SU-DHL-6 (cell line): ENCODE measurements at regions not wholly inside any gene's neighbourhood (a gene's known extent, or its start where the extent isn't known, plus 50 kb on each side); places are given as distances from the start of the nearest gene placed in this dataset.

Experiments
- EZH2phosphoT487 ChIP-seq: fragments of 200-600 bp; sonication (generic), shearing (Covaris generic); conservative IDR thresholded peaks from 2 replicates; pipeline ENCODE4 v1.6.1; 2018; ENCODE audit warnings: mild to moderate bottlenecking, antibody characterized with exemption, low read length, moderate library complexity, mixed read lengths
- TF ChIP-seq, protein P1 (sequence below): fragments of 200-600 bp; sonication (generic); IDR thresholded peaks from one replicate; pipeline ENCODE4 v1.5.1; 2017; ENCODE audit warnings: antibody characterized with exemption, mild to moderate bottlenecking, low read length, moderate library complexity; ENCODE audit not compliant: insufficient read depth, poor library complexity, severe bottlenecking

DNA sequence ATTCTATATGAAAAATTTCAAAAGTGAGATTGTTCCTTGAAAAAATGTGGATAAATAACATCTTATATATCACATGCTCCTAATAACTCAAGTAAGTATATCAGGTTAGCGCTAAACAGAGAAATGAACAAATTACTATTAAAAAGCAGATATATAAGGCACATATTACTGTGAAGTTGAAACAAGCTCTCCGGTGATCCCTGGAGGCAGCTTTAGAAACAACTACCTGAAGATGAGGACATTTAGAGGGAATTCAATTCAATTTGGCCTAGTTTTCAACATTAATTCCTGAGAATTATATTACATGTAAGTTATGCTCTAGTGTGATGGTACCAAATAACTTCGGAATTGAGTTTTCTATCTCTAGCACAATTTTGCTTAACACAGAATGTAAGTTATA is 1373.6 kb upstream of the SPRY2 start:
- TF ChIP-seq, protein P1, sequence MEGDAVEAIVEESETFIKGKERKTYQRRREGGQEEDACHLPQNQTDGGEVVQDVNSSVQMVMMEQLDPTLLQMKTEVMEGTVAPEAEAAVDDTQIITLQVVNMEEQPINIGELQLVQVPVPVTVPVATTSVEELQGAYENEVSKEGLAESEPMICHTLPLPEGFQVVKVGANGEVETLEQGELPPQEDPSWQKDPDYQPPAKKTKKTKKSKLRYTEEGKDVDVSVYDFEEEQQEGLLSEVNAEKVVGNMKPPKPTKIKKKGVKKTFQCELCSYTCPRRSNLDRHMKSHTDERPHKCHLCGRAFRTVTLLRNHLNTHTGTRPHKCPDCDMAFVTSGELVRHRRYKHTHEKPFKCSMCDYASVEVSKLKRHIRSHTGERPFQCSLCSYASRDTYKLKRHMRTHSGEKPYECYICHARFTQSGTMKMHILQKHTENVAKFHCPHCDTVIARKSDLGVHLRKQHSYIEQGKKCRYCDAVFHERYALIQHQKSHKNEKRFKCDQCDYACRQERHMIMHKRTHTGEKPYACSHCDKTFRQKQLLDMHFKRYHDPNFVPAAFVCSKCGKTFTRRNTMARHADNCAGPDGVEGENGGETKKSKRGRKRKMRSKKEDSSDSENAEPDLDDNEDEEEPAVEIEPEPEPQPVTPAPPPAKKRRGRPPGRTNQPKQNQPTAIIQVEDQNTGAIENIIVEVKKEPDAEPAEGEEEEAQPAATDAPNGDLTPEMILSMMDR = no peak
- no peak for TF ChIP-seq EZH2phosphoT487
